H1 (cell line): ENCODE measurements at regions not wholly inside any gene's neighbourhood (a gene's known extent, or its start where the extent isn't known, plus 50 kb on each side); places are given as distances from the start of the nearest gene placed in this dataset.

Source experiments
- CTCF ChIA-PET: fragments of 300-600 bp; sonication (Branson Sonifier 250); formaldehyde crosslinking; loops from one replicate; lab custom pipeline; 2021; ENCODE audit not compliant: partially characterized antibody; lab: Charles Lee
- POLR2A ChIA-PET: fragments of 300-600 bp; sonication (Branson Sonifier 250); formaldehyde crosslinking; loops from one replicate; lab custom pipeline; 2021; ENCODE audit warnings: inconsistent platforms; ENCODE audit not compliant: partially characterized antibody; lab: Charles Lee
- DNase-seq, 2 experiments: peaks; one replicate each; pipeline versions ENCODE4 v3.0.0 to v3.0.0-alpha.2; 2010 to 2022; ENCODE audit warnings: low spot score in 2 of 2, low read depth in 1 of 2, mixed read lengths in 1 of 2
- FAIRE-seq: peaks from 2 replicates; lab custom pipeline; 2011; peaks lifted over from hg19 to GRCh38; lab: Jason Lieb, UNC
- H2AFZ ChIP-seq: 2 replicates; pipeline ENCODE4 v1.8.1; 2012; ENCODE audit warnings: low read length, inconsistent platforms
- H2AK5ac ChIP-seq: 2 replicates; pipeline ENCODE4 v1.6.1; 2013; ENCODE audit warnings: low read depth, low read length
- H2BK120ac ChIP-seq: replicated peaks from 2 replicates; pipeline ENCODE3; 2013; ENCODE audit warnings: low read depth, low read length, inconsistent platforms
- H2BK12ac ChIP-seq: 2 replicates; pipeline ENCODE4 v1.6.1; 2013; ENCODE audit warnings: low read depth, low read length
- H2BK15ac ChIP-seq: 2 replicates; pipeline ENCODE4 v1.6.1; 2013; ENCODE audit warnings: low read length
- H2BK20ac ChIP-seq: 2 replicates; pipeline ENCODE4 v1.6.1; 2013; ENCODE audit warnings: low read length
- H2BK5ac ChIP-seq: 2 replicates; pipeline ENCODE4 v1.6.1; 2013; ENCODE audit warnings: low read depth, low read length
- H3K14ac ChIP-seq: 2 replicates; pipeline ENCODE4 v1.6.1; 2013; ENCODE audit warnings: inconsistent platforms; ENCODE audit not compliant: insufficient read length
- H3K18ac ChIP-seq: 2 replicates; pipeline ENCODE4 v1.6.1; 2013; ENCODE audit warnings: low read length; ENCODE audit errors: extremely low read depth
- H3K23ac ChIP-seq: 2 replicates; pipeline ENCODE4 v1.6.1; 2013; ENCODE audit warnings: inconsistent platforms; ENCODE audit not compliant: insufficient read length
- H3K23me2 ChIP-seq: 2 replicates; pipeline ENCODE4 v1.6.1; 2013; ENCODE audit warnings: low read depth, low read length
- H3K27ac ChIP-seq: 2 replicates; pipeline ENCODE4 v1.6.1; 2011; ENCODE audit warnings: low read depth, low read length, inconsistent platforms
- H3K27me3 ChIP-seq, 4 experiments: replicated peaks in 1 of 4; 1 replicate in 1 of 4; 2 replicates in 3 of 4; pipeline versions ENCODE4 v1.6.1 to v1.8.1; 2011 to 2013; ENCODE audit warnings: low read length in 3 of 4, mild to moderate bottlenecking in 3 of 4, inconsistent platforms in 2 of 4, mixed read lengths in 2 of 4, moderate library complexity in 1 of 4; ENCODE audit not compliant: control insufficient read depth in 3 of 4, insufficient read depth in 3 of 4; ENCODE audit errors: extremely low read depth in 1 of 4
- H3K36me3 ChIP-seq, 4 experiments: 2 replicates each; pipeline versions ENCODE4 v1.6.1 to v1.8.1; 2011 to 2013; ENCODE audit warnings: mild to moderate bottlenecking in 4 of 4, low read length in 3 of 4, moderate library complexity in 2 of 4, control low read depth in 1 of 4, inconsistent platforms in 1 of 4; ENCODE audit not compliant: insufficient read depth in 4 of 4, control insufficient read depth in 2 of 4
- H3K4ac ChIP-seq: replicated peaks from 2 replicates; pipeline ENCODE3; 2013; ENCODE audit warnings: low read length, low read depth, mixed read lengths, inconsistent platforms; ENCODE audit not compliant: insufficient read length
- H3K4me1 ChIP-seq, 4 experiments: replicated peaks in 1 of 4; 1 replicate in 1 of 4; 2 replicates in 3 of 4; pipeline versions ENCODE4 v1.6.1 to v1.8.1; 2011 to 2013; ENCODE audit warnings: low read length in 3 of 4, inconsistent platforms in 2 of 4, mixed read lengths in 1 of 4; ENCODE audit not compliant: insufficient read depth in 4 of 4, control insufficient read depth in 3 of 4
- H3K4me2 ChIP-seq, 2 experiments: 2 replicates each; pipeline versions ENCODE4 v1.6.1 to v1.8.1; 2011 to 2013; ENCODE audit warnings: low read depth in 2 of 2, low read length in 2 of 2, control low read depth in 1 of 2, inconsistent platforms in 1 of 2, mild to moderate bottlenecking in 1 of 2; ENCODE audit not compliant: insufficient read depth in 1 of 2
- H3K4me3 ChIP-seq, 4 experiments: fragments of 200-600, 300-600 bp in 1 of 4; sonication (generic), shearing (Covaris generic), sonication (Bioruptor Twin) in 1 of 4; 2 replicates each; pipeline versions ENCODE4 v1.5.1 to v1.8.1; 2011 to 2016; ENCODE audit warnings: low read length in 4 of 4, low read depth in 3 of 4, control low read depth in 2 of 4, inconsistent platforms in 2 of 4, mild to moderate bottlenecking in 2 of 4, mixed read lengths in 1 of 4, moderate library complexity in 1 of 4; ENCODE audit not compliant: insufficient read depth in 2 of 4; ENCODE audit errors: extremely low read depth in 1 of 4
- H3K56ac ChIP-seq: replicated peaks from 2 replicates; pipeline ENCODE3; 2013; ENCODE audit warnings: low read depth, mild to moderate bottlenecking, mixed read lengths, low read length, inconsistent platforms; ENCODE audit not compliant: insufficient read length
- H3K79me1 ChIP-seq: 2 replicates; pipeline ENCODE4 v1.6.1; 2013; ENCODE audit warnings: low read depth, low read length, control low read depth
- H3K79me2 ChIP-seq, 2 experiments: 2 replicates each; pipeline versions ENCODE4 v1.6.1 to v1.8.1; 2012 to 2013; ENCODE audit warnings: low read length in 2 of 2, mild to moderate bottlenecking in 2 of 2, inconsistent platforms in 1 of 2; ENCODE audit not compliant: insufficient read depth in 2 of 2, control insufficient read depth in 1 of 2
- H3K9ac ChIP-seq, 4 experiments: replicated peaks in 1 of 4; 1 replicate in 1 of 4; 2 replicates in 3 of 4; pipeline versions ENCODE4 v1.6.1 to v1.8.1; 2011 to 2013; ENCODE audit warnings: low read depth in 3 of 4, low read length in 3 of 4, control low read depth in 2 of 4, mild to moderate bottlenecking in 2 of 4, moderate library complexity in 2 of 4, inconsistent platforms in 1 of 4; ENCODE audit errors: extremely low read depth in 1 of 4
- H3K9me3 ChIP-seq, 2 experiments: 2 replicates each; pipeline versions ENCODE4 v1.6.1 to v1.8.1; 2012 to 2013; ENCODE audit warnings: mild to moderate bottlenecking in 2 of 2, moderate library complexity in 2 of 2, control low read depth in 1 of 2, inconsistent platforms in 1 of 2, low read depth in 1 of 2, low read length in 1 of 2, mixed read lengths in 1 of 2; ENCODE audit not compliant: insufficient read depth in 2 of 2
- H4K20me1 ChIP-seq, 2 experiments: replicated peaks in 1 of 2; 2 replicates each; pipeline versions ENCODE3 to v1.8.1; 2011 to 2013; ENCODE audit warnings: inconsistent platforms in 2 of 2, low read length in 2 of 2, mild to moderate bottlenecking in 1 of 2; ENCODE audit not compliant: insufficient read depth in 2 of 2, control insufficient read depth in 1 of 2
- H4K5ac ChIP-seq: 2 replicates; pipeline ENCODE4 v1.6.1; 2013; ENCODE audit warnings: low read length, low read depth, mixed read lengths, inconsistent platforms; ENCODE audit not compliant: insufficient read length
- H4K8ac ChIP-seq: 2 replicates; pipeline ENCODE4 v1.8.0; 2013; ENCODE audit warnings: mild to moderate bottlenecking, moderate library complexity, low read length, inconsistent platforms; ENCODE audit not compliant: insufficient read depth; ENCODE audit errors: extremely low read depth
- H4K91ac ChIP-seq: replicated peaks from 2 replicates; pipeline ENCODE3; 2013; ENCODE audit warnings: low read length, mixed read lengths, inconsistent platforms; ENCODE audit not compliant: insufficient read length
- POLR2A ChIP-seq, 2 experiments: IDR thresholded peaks; 1 replicate in 1 of 2; 2 replicates in 1 of 2; pipeline ENCODE4 v1.6.1; 2011; ENCODE audit warnings: low read depth in 2 of 2, low read length in 2 of 2, mild to moderate bottlenecking in 2 of 2; ENCODE audit errors: control extremely low read depth in 1 of 2
- WGBS, 2 experiments: shearing (Covaris generic) in 1 of 2; methylation state at CpG; one replicate each; pipeline versions ENCODE4 v1.1.6 to v1.1.7; 2013 to 2015; ENCODE audit warnings: low lambda C conversion rate in 2 of 2, mixed read lengths in 2 of 2, inconsistent platforms in 1 of 2, low coverage in 1 of 2, missing lambda C conversion rate in 1 of 2; ENCODE audit not compliant: insufficient replicate concordance in 2 of 2, insufficient coverage in 1 of 2, insufficient read length in 1 of 2; ENCODE audit errors: extremely low coverage in 1 of 2, missing lambda C conversion rate in 1 of 2; 5-methylcytosine and 5-hydroxymethylcytosine counted together

- no peak for FAIRE-seq
- Histone ChIP-seq H3K56ac (no peak overlapping the region), H3K23ac (no peak overlapping the region), H3K9ac (no peak overlapping the region), H3K4me1 (peaks cover 2 to 10% (median 7%) of the 10 kb centered on the region in 4 experiments; a peak in 5 of 7 replicates), H3K27ac (no peak overlapping the region), H4K8ac (no peak overlapping the region), H4K5ac (no peak overlapping the region), H3K18ac (no peak overlapping the region), H3K9me3 (peaks cover 0 to 2% of the 10 kb centered on the region in 2 experiments; a peak in 2 of 4 replicates), H4K20me1 (no peaks in the 10 kb centered on the region), H4K91ac (no peak overlapping the region), H3K4me3 (no peak overlapping the region), H3K4ac (no peak overlapping the region), H3K36me3 (no peaks in the 10 kb centered on the region), H2BK120ac (no peak overlapping the region), H2BK5ac (peak overlapping the region; percentile 1; the same call in 1 of the 2 replicates), H3K4me2 (no peak overlapping the region), H3K23me2 (no peaks in the 10 kb centered on the region), H2BK15ac (no peak overlapping the region), H3K14ac (no peak overlapping the region), H2BK20ac (no peak overlapping the region), H2BK12ac (no peak overlapping the region), H2AK5ac (no peak overlapping the region), H2AFZ (no peak overlapping the region), H3K79me1 (no peaks in the 10 kb centered on the region), H3K27me3 (no peaks in the 10 kb centered on the region), H3K79me2 (no peaks in the 10 kb centered on the region)
- WGBS, 2 experiments: 89% methylated on average over 7 of the region's 7 CpGs; no CpG with 5 or more reads in 1 of the 2 experiments
- POLR2A ChIA-PET: no interaction called here
- DNase-seq: no peak
- CTCF ChIA-PET: interaction anchor here (1.3 kb wide), 1 partner anchor 45 kb away, joined by 5 read pairs; no protein-coding TSS in a partner anchor
- no peak for TF ChIP-seq POLR2A (IDR thresholded peaks at IDR 0.05; ENCODE audit: control extremely low read depth in 1 of 2, low read depth in 2 of 2, low read length in 2 of 2)
Measured at GRCh38 chr17:68658999-68659780, 58.0 kb upstream of the FAM20A start.
